ENCODE measurements at regions not wholly inside any gene's neighbourhood (a gene's known extent, or its start where the extent isn't known, plus 50 kb on each side); places are given as distances from the start of the nearest gene placed in this dataset.

- FAIRE-seq (no peak), DNase-seq (no peak), ATAC-seq (no peak)
- no peak for TF ChIP-seq CTCF (IDR thresholded peaks at IDR 0.05)
- Histone ChIP-seq H3K27me3 (no peaks in the 10 kb centered on the region), H3K9me3 (no peaks in the 10 kb centered on the region), H3K4me3 (no peak overlapping the region), H3K36me3 (no peaks in the 10 kb centered on the region), H3K4me1 (peaks cover 0 to 4% (median 0%) of the 10 kb centered on the region in 3 donors), H3K27ac (no peak overlapping the region)
- 65 to 75% methylated on average over 4 of the region's 4 CpGs for WGBS, 2 donors
- intact Hi-C loops (cut with DNase I), result no loop called here
Observed at GRCh38 chr4:161189286-161190134, 974.3 kb downstream of the FSTL5 start.

- intact Hi-C loops (cut with DNase I), result no loop called here
- no peak for FAIRE-seq
- 94 to 95% methylated on average over 6 of the region's 6 CpGs for WGBS, 2 donors
Observed at GRCh38 chr4:161188578-161188977, 975.2 kb downstream of the FSTL5 start.

GRCh38 chr4:161187569-161187968 is 976.2 kb downstream of the FSTL5 start:
- Histone ChIP-seq H3K4me3 (no peak overlapping the region), H3K27me3 (no peaks in the 10 kb centered on the region), H3K27ac (no peak overlapping the region), H3K9me3 (no peaks in the 10 kb centered on the region), H3K4me1 (peaks cover 0 to 12% (median 4%) of the 10 kb centered on the region in 3 donors), H3K36me3 (no peaks in the 10 kb centered on the region)
- intact Hi-C loops (cut with DNase I), result no loop called here
- no peak for TF ChIP-seq CTCF (IDR thresholded peaks at IDR 0.05)
- DNase-seq (no peak), ATAC-seq (no peak), FAIRE-seq (no peak)
- WGBS, 2 donors, result 92 to 100% methylated on average over 1 of the region's 1 CpG

More at GRCh38 chr4:161188578-161188977, 975.2 kb downstream of the FSTL5 start:
- ATAC-seq, result no peak
- Histone ChIP-seq H3K9me3 (no peaks in the 10 kb centered on the region), H3K36me3 (no peaks in the 10 kb centered on the region), H3K27ac (no peak overlapping the region), H3K4me3 (no peak overlapping the region), H3K4me1 (peaks cover 0 to 12% (median 0%) of the 10 kb centered on the region in 3 donors), H3K27me3 (no peaks in the 10 kb centered on the region)
- DNase-seq, result no peak
- TF ChIP-seq CTCF (IDR thresholded peaks at IDR 0.05), result no peak

GRCh38 chr4:161186750-161187149 is 977.0 kb downstream of the FSTL5 start:
- peaks cover 0 to 12% (median 7%) of the 10 kb centered on the region in 3 donors for H3K4me1 ChIP-seq
- H3K9me3 ChIP-seq, result no peaks in the 10 kb centered on the region
- no peaks in the 10 kb centered on the region for H3K36me3 ChIP-seq
- no peak overlapping the region for H3K27ac ChIP-seq
- DNase-seq (no peak), FAIRE-seq (no peak), ATAC-seq (no peak)
- TF ChIP-seq CTCF (IDR thresholded peaks at IDR 0.05), result no peak
- intact Hi-C loops (cut with DNase I), result no loop called here
- WGBS, 2 donors, result 12 to 20% methylated on average over 2 of the region's 2 CpGs
- H3K4me3 ChIP-seq, result no peak overlapping the region
- H3K27me3 ChIP-seq, result no peaks in the 10 kb centered on the region

- Histone ChIP-seq H3K4me1 (peaks cover 0 to 12% (median 7%) of the 10 kb centered on the region in 3 donors), H3K9me3 (no peaks in the 10 kb centered on the region), H3K36me3 (no peaks in the 10 kb centered on the region), H3K27ac (no peak overlapping the region), H3K4me3 (no peak overlapping the region), H3K27me3 (no peaks in the 10 kb centered on the region)
- TF ChIP-seq CTCF (IDR thresholded peaks at IDR 0.05), result no peak
- 81 to 90% methylated on average over 1 of the region's 1 CpG for WGBS, 2 donors
- intact Hi-C loops (cut with DNase I), result no loop called here
- FAIRE-seq (no peak), DNase-seq (no peak), ATAC-seq (no peak)
Observed at GRCh38 chr4:161186012-161186411, 977.8 kb downstream of the FSTL5 start.

Measured in pancreas (tissue), 10 donors.